NCI-H748 (cell line): ENCODE measurements at regions not wholly inside any gene's neighbourhood (a gene's known extent, or its start where the extent isn't known, plus 50 kb on each side); places are given as distances from the start of the nearest gene placed in this dataset.

Experiments used
- DNase-seq: peaks from one replicate; lab custom pipeline; 2025; ENCODE audit not compliant: unreplicated experiment; lab: John Stamatoyannopoulos, UW

GRCh38 chr5:68771732-68772131 lies 322.1 kb upstream of the SLC30A5 start:
- DNase-seq = no peak

GRCh38 chr5:68776381-68776780 lies 317.4 kb upstream of the SLC30A5 start:
- DNase-seq = no peak

- no peak for DNase-seq
Observed at GRCh38 chr5:68777135-68777534, 316.7 kb upstream of the SLC30A5 start.

- DNase-seq = no peak
Observed at GRCh38 chr5:68778484-68778883, 315.3 kb upstream of the SLC30A5 start.

- no peak for DNase-seq
Observed at GRCh38 chr5:68780299-68780955, 313.4 kb upstream of the SLC30A5 start.

- no peak for DNase-seq
Observed at GRCh38 chr5:68793074-68793473, 300.7 kb upstream of the SLC30A5 start.

GRCh38 chr5:68793993-68794392 lies 299.8 kb upstream of the SLC30A5 start:
- DNase-seq = no peak

- no peak for DNase-seq
Observed at GRCh38 chr5:68795190-68795589, 298.6 kb upstream of the SLC30A5 start.

- no peak for DNase-seq
Observed at GRCh38 chr5:68798877-68799843, 294.7 kb upstream of the SLC30A5 start.

- DNase-seq = no peak
Observed at GRCh38 chr5:68802430-68802829, 291.4 kb upstream of the SLC30A5 start.

- DNase-seq = no peak
Observed at GRCh38 chr5:68803881-68804319, 289.9 kb upstream of the SLC30A5 start.

GRCh38 chr5:68804343-68804742 lies 289.5 kb upstream of the SLC30A5 start:
- DNase-seq = no peak

- no peak for DNase-seq
Observed at GRCh38 chr5:68805444-68805843, 288.4 kb upstream of the SLC30A5 start.

- DNase-seq = no peak
Observed at GRCh38 chr5:68817632-68818031, 276.2 kb upstream of the SLC30A5 start.

- DNase-seq = no peak
Observed at GRCh38 chr5:68818057-68818695, 275.6 kb upstream of the SLC30A5 start.

GRCh38 chr5:68818870-68819269 lies 274.9 kb upstream of the SLC30A5 start:
- DNase-seq = no peak

GRCh38 chr5:68821056-68821455 lies 272.8 kb upstream of the SLC30A5 start:
- DNase-seq = no peak

- DNase-seq = no peak
Observed at GRCh38 chr5:68822796-68823195, 271.0 kb upstream of the SLC30A5 start.

- no peak for DNase-seq
Observed at GRCh38 chr5:68823301-68823700, 270.5 kb upstream of the SLC30A5 start.

- no peak for DNase-seq
Observed at GRCh38 chr5:68830377-68830898, 263.4 kb upstream of the SLC30A5 start.

GRCh38 chr5:68834491-68834981 lies 259.3 kb upstream of the SLC30A5 start:
- no peak for DNase-seq
